HEK293T (cell line): ENCODE measurements at regions not wholly inside any gene's neighbourhood (a gene's known extent, or its start where the extent isn't known, plus 50 kb on each side); places are given as distances from the start of the nearest gene placed in this dataset.

Source experiments
- ARNT ChIP-seq: fragments of 450-650 bp; IDR thresholded peaks from 2 replicates; pipeline ENCODE4 v1.6.1; 2017; ENCODE audit warnings: mild to moderate bottlenecking
- BHLHE40 ChIP-seq: fragments of 450-650 bp; IDR thresholded peaks from 2 replicates; pipeline ENCODE4 v1.6.1; 2016; ENCODE audit warnings: mild to moderate bottlenecking, moderate library complexity, borderline replicate concordance
- ELF4 ChIP-seq: fragments of 450-650 bp; IDR thresholded peaks from 2 replicates; pipeline ENCODE4 v1.6.1; 2017; ENCODE audit warnings: antibody characterized with exemption
- FOXA1 ChIP-seq: fragments of 450-650 bp; IDR thresholded peaks from 2 replicates; pipeline ENCODE4 v1.6.1; 2016; ENCODE audit warnings: mild to moderate bottlenecking
- FOXK2 ChIP-seq: fragments of 450-650 bp; IDR thresholded peaks from 2 replicates; pipeline ENCODE4 v1.6.1; 2016; ENCODE audit warnings: mild to moderate bottlenecking
- FOXM1 ChIP-seq: fragments of 450-650 bp; IDR thresholded peaks from 2 replicates; pipeline ENCODE4 v1.6.1; 2017; ENCODE audit warnings: mild to moderate bottlenecking, borderline replicate concordance
- HDGF ChIP-seq: fragments of 450-650 bp; IDR thresholded peaks from 2 replicates; pipeline ENCODE4 v1.6.1; 2017; ENCODE audit warnings: antibody characterized with exemption, borderline replicate concordance
- L3MBTL2 ChIP-seq: fragments of 450-650 bp; conservative IDR thresholded peaks from 2 replicates; pipeline ENCODE4 v1.6.1; 2016; ENCODE audit warnings: mild to moderate bottlenecking
- LEF1 ChIP-seq: fragments of 450-650 bp; IDR thresholded peaks from 2 replicates; pipeline ENCODE4 v1.6.1; 2017; ENCODE audit warnings: mild to moderate bottlenecking, borderline replicate concordance
- NFRKB ChIP-seq: fragments of 450-650 bp; IDR thresholded peaks from 2 replicates; pipeline ENCODE4 v1.6.1; 2016; ENCODE audit warnings: mild to moderate bottlenecking, moderate library complexity
- SP1 ChIP-seq: fragments of 450-650 bp; IDR thresholded peaks from 2 replicates; pipeline ENCODE4 v1.6.1; 2017
- SUZ12 ChIP-seq: fragments of 450-650 bp; IDR thresholded peaks from 2 replicates; pipeline ENCODE4 v1.6.1; 2016; ENCODE audit warnings: mild to moderate bottlenecking
- TARDBP ChIP-seq: fragments of 450-650 bp; IDR thresholded peaks from 2 replicates; pipeline ENCODE4 v1.6.1; 2016
- TF ChIP-seq, protein P1 (sequence below): fragments of 450-650 bp; IDR thresholded peaks from 2 replicates; pipeline ENCODE4 v1.6.1; 2016

DNA sequence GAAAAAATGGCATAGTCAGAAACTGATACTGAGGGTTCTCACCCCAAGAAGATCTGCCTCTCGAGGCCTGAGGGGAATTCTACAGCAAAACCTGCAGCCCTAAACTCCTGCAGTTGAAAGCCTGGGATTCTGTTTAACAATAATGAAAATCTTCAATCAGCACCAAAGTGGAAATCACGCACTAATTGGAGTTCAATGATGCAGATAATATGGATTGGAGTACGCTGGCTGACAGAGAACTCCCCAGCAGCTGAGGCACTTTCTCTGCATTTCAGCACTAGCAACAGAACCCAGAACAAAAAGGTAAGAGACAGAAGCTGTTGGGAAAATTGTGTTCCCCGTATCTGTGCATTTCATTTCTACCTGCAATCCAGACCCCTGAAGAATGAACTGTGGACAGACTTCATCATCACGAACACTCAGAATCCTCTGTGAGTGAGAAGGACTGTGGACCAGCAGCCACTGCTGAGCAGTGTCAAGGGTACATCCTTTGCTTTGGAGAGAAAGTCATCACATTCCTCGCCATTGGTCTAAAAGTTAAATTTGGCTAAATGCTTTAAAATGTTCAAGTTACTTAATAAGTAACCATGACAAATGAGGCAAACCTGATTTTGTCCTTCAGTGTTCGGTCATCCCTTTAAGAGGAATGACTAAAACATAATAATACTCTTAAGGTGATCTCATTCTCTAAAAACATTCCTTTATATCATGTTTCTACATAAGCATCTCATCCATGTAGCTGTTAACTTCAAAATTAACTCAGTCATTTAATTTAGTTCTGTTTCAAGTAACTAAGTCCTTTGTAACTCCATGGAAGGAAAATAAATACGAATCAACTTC, 126.1 kb downstream of the GAS1 start:
- no peak for TF ChIP-seq HDGF
- TF ChIP-seq ARNT: no peak
- TF ChIP-seq BHLHE40: no peak
- no peak for TF ChIP-seq SUZ12
- no peak for TF ChIP-seq FOXK2
- no peak for TF ChIP-seq LEF1
- no peak for TF ChIP-seq FOXM1
- TF ChIP-seq FOXA1: no peak
- no peak for TF ChIP-seq SP1
- TF ChIP-seq L3MBTL2: no peak
- no peak for TF ChIP-seq NFRKB
- TF ChIP-seq ELF4: no peak
- no peak for TF ChIP-seq TARDBP
- TF ChIP-seq, protein P1, sequence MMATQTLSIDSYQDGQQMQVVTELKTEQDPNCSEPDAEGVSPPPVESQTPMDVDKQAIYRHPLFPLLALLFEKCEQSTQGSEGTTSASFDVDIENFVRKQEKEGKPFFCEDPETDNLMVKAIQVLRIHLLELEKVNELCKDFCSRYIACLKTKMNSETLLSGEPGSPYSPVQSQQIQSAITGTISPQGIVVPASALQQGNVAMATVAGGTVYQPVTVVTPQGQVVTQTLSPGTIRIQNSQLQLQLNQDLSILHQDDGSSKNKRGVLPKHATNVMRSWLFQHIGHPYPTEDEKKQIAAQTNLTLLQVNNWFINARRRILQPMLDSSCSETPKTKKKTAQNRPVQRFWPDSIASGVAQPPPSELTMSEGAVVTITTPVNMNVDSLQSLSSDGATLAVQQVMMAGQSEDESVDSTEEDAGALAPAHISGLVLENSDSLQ: no peak
